IPS-18c (cell line): ENCODE measurements at regions not wholly inside any gene's neighbourhood (a gene's known extent, or its start where the extent isn't known, plus 50 kb on each side); places are given as distances from the start of the nearest gene placed in this dataset.

ENCODE experiments used
- H3K4me3 ChIP-seq: 2 replicates; pipeline ENCODE4 v1.7.0; 2013; ENCODE audit warnings: low read depth, mild to moderate bottlenecking, low read length, moderate library complexity; ENCODE audit not compliant: insufficient read depth
- H3K9me3 ChIP-seq: one replicate; pipeline ENCODE4 v1.6.1; 2013; ENCODE audit warnings: mild to moderate bottlenecking, low read length, moderate library complexity; ENCODE audit not compliant: control insufficient read depth, insufficient read depth

GRCh38 chr6:56845032-56845431 is 109.9 kb upstream of the BEND6 start:
- H3K9me3 ChIP-seq, result no peaks in the 10 kb centered on the region
- no peak overlapping the region for H3K4me3 ChIP-seq

- H3K9me3 ChIP-seq, result no peaks in the 10 kb centered on the region
Observed at GRCh38 chr6:56843476-56844349, 111.2 kb upstream of the BEND6 start.

GRCh38 chr6:56842686-56843475 is 112.0 kb upstream of the BEND6 start:
- Histone ChIP-seq H3K9me3 (no peaks in the 10 kb centered on the region), H3K4me3 (peak overlapping the region; percentile 91)

More at GRCh38 chr6:56843476-56844349, 111.2 kb upstream of the BEND6 start:
- peak overlapping the region; percentile 91 for H3K4me3 ChIP-seq

- no peak overlapping the region for H3K4me3 ChIP-seq
- no peaks in the 10 kb centered on the region for H3K9me3 ChIP-seq
Observed at GRCh38 chr6:56841751-56842150, 113.2 kb upstream of the BEND6 start.

GRCh38 chr6:56841381-56841749 is 113.5 kb upstream of the BEND6 start:
- Histone ChIP-seq H3K9me3 (no peaks in the 10 kb centered on the region), H3K4me3 (no peak overlapping the region)

GRCh38 chr6:56840467-56841380 is 114.2 kb upstream of the BEND6 start:
- Histone ChIP-seq H3K4me3 (no peak overlapping the region), H3K9me3 (no peaks in the 10 kb centered on the region)

GRCh38 chr6:56839533-56840183 is 115.2 kb upstream of the BEND6 start:
- Histone ChIP-seq H3K4me3 (no peak overlapping the region), H3K9me3 (no peaks in the 10 kb centered on the region)

- Histone ChIP-seq H3K4me3 (no peak overlapping the region), H3K9me3 (no peaks in the 10 kb centered on the region)
Observed at GRCh38 chr6:56838965-56839364, 115.9 kb upstream of the BEND6 start.

GRCh38 chr6:56838016-56838555 is 116.8 kb upstream of the BEND6 start:
- Histone ChIP-seq H3K4me3 (no peak overlapping the region), H3K9me3 (no peaks in the 10 kb centered on the region)

GRCh38 chr6:56837322-56837894 is 117.5 kb upstream of the BEND6 start:
- Histone ChIP-seq H3K9me3 (no peaks in the 10 kb centered on the region), H3K4me3 (no peak overlapping the region)

- Histone ChIP-seq H3K9me3 (no peaks in the 10 kb centered on the region), H3K4me3 (no peak overlapping the region)
Observed at GRCh38 chr6:56835612-56836011, 119.3 kb upstream of the BEND6 start.

GRCh38 chr6:56833873-56834272 is 121.0 kb upstream of the BEND6 start:
- H3K4me3 ChIP-seq, result no peak overlapping the region
- H3K9me3 ChIP-seq, result no peaks in the 10 kb centered on the region

- no peaks in the 10 kb centered on the region for H3K9me3 ChIP-seq
Observed at GRCh38 chr6:56833127-56833791, 121.6 kb upstream of the BEND6 start.

GRCh38 chr6:56832225-56832624 is 122.7 kb upstream of the BEND6 start:
- Histone ChIP-seq H3K4me3 (no peak overlapping the region), H3K9me3 (no peaks in the 10 kb centered on the region)

More at GRCh38 chr6:56833127-56833791, 121.6 kb upstream of the BEND6 start:
- H3K4me3 ChIP-seq, result no peak overlapping the region

GRCh38 chr6:56831334-56831733 is 123.6 kb upstream of the BEND6 start:
- Histone ChIP-seq H3K4me3 (no peak overlapping the region), H3K9me3 (no peaks in the 10 kb centered on the region)
